ENCODE measurements at regions not wholly inside any gene's neighbourhood (a gene's known extent, or its start where the extent isn't known, plus 50 kb on each side); places are given as distances from the start of the nearest gene placed in this dataset.
"Not testable (repeated sequence)": the region's sequence is repeated elsewhere in the genome, so short reads cannot be mapped to it uniquely, and the experiment has no call there.

DNA sequence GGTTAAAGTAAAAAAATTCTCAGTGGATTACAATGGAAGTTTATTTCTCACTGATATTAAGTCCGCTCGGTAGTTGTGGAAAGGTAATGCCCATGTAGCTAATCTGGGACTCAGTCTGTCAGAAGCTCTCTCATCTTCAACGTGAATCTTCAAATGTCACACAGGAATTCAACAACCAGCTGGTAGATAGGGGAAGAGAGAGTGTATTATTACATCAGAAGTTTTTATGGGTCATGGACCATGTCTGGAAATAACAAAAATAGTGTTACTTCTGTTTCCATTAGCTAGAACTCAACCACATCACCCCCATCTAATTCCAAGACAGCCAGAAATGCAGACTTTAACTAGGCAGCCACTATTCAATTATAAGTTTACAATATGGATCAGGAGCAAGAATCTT lies 506.1 kb upstream of the HTR2C start:
- DNase-seq: no peak

DNA sequence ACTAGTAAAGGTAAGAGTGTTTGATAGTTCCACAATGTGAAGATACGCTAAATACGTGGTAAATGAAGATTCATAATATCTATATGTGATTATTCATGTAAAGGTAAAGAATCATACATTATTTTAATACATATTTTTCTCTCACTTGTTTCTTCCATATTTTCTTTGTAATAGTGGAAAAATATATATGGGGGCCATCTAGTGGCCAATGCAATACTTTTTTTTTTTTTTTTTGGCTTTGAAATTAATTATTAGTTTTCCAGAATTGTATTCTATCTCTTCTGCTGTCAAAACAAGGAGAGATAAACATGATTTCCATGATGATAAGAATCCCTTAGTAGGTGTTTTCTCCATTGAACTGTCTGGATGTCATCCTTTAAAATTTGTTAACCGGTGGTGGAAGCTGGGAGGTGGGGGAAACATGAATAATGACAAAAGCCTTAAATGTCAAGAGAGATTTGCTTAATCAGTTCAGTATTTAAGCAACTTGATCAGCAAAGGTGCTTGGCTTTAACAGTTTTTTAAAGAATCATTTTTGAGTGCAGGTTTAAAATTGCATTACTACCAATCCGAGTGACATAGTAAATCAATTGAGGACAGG lies 508.7 kb upstream of the HTR2C start:
- DNase-seq: no peak

GRCh38 chrX:114073926-114074325 lies 510.0 kb upstream of the HTR2C start:
- DNase-seq: no peak

GRCh38 chrX:114071412-114071811 lies 512.5 kb upstream of the HTR2C start:
- DNase-seq: no peak

DNA sequence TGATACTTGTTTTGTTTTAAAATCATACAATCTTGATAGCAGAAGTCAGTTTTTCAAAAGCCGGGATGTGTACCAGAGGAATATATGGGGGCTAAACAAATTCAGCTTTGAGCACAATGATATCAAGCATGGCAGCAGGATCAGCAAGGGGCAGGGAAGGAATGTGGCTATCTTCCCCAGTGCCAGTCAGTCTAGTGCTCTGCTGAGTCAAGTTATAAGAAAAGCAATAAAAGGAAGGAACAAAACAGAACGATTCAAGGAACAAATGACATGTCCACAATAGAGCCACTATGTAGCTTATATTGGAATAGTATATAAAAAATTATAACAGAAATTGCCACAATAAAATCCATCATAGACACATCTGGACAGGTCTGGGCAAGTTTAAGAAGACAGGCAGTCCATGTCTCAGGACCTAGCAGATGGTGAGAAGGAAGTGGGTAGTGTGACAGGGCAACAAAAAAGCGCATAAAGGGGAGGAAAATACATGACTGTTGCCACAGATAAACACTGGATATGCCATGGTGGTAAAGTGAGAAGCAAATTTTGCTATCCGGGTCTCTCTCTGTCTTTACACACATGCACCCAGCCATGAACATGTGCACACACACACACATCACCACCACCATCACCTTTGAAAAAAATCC lies 518.2 kb upstream of the HTR2C start:
- no peak for DNase-seq

GRCh38 chrX:114061226-114061625 lies 522.7 kb upstream of the HTR2C start:
- DNase-seq: no peak

DNA sequence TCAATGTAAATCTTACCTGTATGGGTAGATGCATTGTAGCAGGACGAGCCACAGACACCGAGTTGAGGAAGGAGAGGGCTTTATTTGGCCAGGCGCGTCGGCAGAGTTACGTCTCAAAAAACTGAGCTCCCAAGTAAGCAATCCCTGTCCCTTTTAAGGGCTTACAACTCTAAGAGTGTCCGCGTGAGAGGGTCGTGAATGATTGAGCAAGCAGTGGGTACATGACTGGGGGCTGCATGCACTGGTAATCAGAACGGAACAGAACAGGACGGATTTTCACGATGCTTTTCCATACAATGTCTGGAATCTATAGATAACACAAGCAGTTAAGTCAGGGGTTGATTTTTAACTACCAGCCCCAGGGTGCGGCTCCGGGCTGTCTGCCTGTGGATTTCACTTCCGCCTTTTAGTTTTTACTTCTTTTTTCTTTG lies 524.9 kb upstream of the HTR2C start:
- DNase-seq: no peak

- DNase-seq: not testable (repeated sequence)
These were observed 526.5 kb upstream of the HTR2C start for GRCh38 chrX:114057422-114057821.

GRCh38 chrX:114051667-114052315 lies 532.1 kb upstream of the HTR2C start:
- no peak for DNase-seq

GRCh38 chrX:114050075-114050796 lies 533.6 kb upstream of the HTR2C start:
- no peak for DNase-seq

DNA sequence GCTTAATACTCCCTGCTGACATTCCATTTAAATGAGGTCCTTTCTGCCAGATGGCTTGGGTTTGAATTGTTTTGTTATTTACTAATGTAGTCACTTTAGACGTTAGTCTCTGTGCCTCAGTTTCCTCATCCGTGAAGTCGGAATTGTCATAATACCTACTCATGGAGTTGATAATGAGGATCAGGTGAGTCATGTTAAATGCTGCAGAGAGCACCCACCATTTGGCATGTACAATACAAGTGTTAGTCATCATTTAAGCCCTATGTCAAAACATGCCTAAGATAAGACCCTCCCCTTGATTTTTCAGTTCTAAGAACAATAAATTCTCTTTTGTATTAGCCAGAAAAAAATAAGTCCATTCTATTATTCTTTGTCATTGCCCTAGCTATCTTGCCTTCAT lies 534.8 kb upstream of the HTR2C start:
- DNase-seq: no peak

- DNase-seq: no peak
These were observed 536.3 kb upstream of the HTR2C start for GRCh38 chrX:114047558-114047957.

GRCh38 chrX:114046695-114047279 lies 537.1 kb upstream of the HTR2C start:
- no peak for DNase-seq

- DNase-seq: not testable (repeated sequence)
These were observed 542.4 kb upstream of the HTR2C start for GRCh38 chrX:114041470-114041869.

GRCh38 chrX:114040661-114041269 lies 543.1 kb upstream of the HTR2C start:
- DNase-seq: not testable (repeated sequence)

DNA sequence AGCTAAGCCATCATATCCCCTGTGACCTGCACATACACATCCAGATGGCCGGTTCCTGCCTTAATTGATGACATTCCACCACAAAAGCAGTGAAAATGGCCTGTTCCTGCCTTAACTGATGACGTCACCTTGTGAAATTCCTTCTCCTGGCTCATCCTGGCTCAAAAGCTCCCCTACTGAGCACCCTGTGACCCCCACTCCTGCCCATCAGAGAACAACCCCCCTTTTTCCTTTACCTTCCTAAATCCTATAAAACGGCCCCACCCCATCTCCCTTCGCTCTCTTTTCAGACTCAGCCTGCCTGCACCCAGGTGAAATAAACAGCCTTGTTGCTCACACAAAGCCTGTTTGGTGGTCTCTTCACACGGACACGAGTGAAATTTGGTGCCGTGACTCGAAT lies 543.8 kb upstream of the HTR2C start:
- not testable (repeated sequence) for DNase-seq

DNA sequence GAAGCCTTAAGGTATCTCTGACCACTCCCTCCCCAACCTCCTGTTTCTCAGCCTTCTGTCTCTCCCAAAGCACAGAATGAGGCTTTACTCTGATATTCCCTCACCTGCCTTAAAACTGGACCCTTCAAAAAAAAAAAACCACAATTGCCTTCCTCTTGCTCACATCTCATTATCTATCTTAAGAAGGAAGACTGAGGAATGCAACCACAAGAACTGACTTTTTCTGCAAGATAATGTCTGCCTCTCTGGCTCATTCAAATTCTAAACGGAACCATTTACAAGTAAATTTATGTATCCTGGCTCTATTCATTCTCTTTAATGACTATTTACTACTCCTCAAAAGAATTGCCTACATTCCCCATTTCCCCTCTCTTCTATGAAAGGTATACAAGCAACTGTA lies 545.5 kb upstream of the HTR2C start:
- no peak for DNase-seq

DNA sequence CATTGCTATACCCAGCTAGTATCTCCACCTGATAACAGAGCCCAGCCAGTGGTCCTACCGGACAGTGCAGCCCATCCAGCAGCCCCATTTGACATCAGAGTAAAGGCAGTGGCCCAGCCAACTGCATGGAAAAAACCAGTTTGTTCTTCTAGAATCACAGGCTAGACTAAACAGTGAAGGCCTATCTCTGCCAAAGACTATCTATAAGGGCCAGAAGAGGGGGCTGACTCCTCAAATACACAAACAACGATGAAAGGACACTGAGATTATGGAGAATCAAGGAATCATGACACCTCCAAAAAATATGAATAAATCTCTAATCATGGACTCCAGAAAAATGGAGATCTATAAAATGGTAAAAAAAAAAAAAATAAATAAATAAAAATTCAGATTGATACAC lies 546.4 kb upstream of the HTR2C start:
- DNase-seq: no peak

DNA sequence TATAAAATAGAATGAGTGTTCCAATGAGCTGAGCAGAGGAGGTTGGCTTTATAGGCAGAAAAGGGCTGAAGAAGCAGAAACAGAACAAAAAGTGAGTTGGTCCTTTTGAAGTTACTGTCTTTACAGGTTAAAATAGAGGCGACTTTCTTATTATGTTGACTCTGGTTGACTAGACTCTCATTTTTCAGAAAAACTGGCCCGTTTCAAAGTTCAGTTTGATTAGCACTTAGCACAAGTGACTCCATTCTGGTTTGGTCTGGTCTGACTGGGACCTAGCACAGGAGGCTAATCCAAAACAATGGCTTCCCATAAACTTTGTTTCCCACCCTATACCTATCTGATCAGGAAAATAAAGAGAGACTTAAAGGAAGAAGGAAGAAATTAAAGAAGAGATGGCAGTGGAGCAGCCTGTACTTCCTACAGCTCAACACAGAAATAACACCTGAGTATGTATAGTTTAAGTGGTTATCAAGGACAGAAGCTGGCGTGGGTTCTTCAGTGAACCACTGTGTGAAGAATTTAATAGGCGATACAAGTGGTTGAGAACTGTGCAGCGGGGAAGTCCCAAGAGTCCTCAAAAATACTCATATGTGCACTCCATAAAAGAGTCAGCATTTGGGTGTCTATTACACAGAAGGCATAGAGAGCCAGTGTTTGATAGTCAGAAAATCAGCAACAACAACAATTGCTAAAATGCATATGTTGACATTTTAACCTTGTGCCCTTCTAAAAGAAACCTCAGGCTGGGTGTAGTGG lies 554.8 kb upstream of the HTR2C start:
- DNase-seq: no peak

DNA sequence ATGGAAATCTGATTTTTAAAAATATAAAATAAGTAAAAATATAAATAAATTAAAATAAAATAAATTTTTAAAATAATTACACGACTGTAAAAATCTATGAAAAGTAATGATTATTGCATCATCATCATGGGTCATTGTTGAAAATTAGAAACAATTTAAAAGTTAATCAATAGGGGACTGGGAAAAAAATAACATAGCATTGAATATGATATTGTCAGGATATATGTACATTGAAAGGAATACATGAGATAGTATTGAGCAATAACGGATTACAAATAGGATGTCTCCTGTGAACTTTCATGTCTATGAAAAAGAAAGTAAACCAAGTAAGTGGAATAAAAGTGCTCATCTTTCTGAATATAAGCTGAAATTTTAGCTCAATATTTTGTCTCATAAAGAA lies 566.8 kb upstream of the HTR2C start:
- no peak for DNase-seq

DNA sequence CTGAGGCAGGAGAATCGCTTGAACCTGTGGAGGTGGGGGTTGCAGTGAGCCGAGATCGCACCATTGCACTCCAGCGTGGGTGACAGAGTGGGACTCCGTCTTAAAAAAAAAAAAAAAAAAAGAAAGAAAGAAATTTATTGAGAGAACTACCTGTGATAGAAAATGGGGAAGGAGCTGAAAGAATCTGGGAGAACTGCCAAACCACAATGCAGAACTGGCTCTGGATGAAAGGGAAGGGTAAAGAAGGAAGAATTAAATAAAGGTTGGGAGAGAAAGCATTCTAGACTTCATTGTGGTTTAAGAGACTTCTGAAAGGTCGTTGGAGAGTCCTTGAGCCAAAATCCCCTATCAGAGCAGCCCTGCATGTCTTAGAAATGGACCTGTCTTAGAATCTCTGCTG lies 567.9 kb upstream of the HTR2C start:
- no peak for DNase-seq

GRCh38 chrX:114006664-114007063 lies 577.2 kb upstream of the HTR2C start:
- no peak for DNase-seq

Data from NCI-H226 (cell line).